H7 (cell line): ENCODE measurements at regions not wholly inside any gene's neighbourhood (a gene's known extent, or its start where the extent isn't known, plus 50 kb on each side); places are given as distances from the start of the nearest gene placed in this dataset.

Experiments used
- DNase-seq: peaks from one replicate; pipeline ENCODE4 v3.0.0; 2012
- H3K27me3 ChIP-seq: 2 replicates; pipeline ENCODE4 v1.6.0; 2011; ENCODE audit warnings: mild to moderate bottlenecking, low read length; ENCODE audit not compliant: control insufficient read depth, insufficient read depth
- H3K36me3 ChIP-seq: replicated peaks from 2 replicates; pipeline ENCODE4 v1.5.1; 2011; ENCODE audit warnings: low read length; ENCODE audit not compliant: control insufficient read depth, insufficient read depth
- H3K4me3 ChIP-seq: 2 replicates; pipeline ENCODE4 v1.5.1; 2011; ENCODE audit warnings: low read depth, mild to moderate bottlenecking, control low read depth, low read length, moderate library complexity; ENCODE audit not compliant: insufficient read depth

- H3K36me3 ChIP-seq = no peaks in the 10 kb centered on the region
- no peak overlapping the region for H3K4me3 ChIP-seq
- H3K27me3 ChIP-seq = no peaks in the 10 kb centered on the region
- peak; percentile 35 for DNase-seq
These were observed 353.2 kb downstream of the BCAT1 start for GRCh38 chr12:24595652-24596235.

DNA sequence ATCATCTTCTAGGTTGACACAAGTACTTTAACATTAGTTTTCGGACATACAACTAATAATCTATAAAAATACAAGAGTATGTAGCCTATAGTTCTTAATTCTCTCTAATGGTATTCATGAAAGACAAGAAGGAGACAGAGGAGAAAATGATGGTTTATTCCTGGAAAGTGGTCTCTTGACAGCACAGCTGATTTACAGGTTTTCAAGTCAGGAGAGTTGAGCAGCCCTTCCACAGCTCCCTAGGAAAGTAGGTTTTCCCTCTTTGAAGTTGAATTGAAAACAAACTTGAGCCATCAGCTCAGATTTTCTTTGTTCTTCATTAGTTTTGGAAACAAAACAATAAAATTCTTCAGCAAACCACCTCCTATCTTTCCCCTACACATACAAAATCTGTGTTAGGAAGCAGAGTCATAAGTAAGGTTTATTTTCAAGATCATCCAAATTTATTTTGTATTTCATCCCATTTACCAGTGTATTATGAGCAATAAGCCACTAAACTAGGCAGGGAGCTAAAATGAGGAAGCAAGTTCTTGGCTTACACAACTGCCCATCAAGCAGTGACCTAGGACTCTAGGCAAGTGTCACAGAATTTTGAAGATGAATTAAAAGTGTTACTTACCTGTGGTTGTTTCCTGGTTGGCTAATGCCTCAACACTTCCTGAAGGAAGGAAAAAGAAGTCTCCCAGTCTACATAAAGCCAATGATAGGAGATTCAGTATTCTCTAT is 357.0 kb downstream of the BCAT1 start:
- no peaks in the 10 kb centered on the region for H3K27me3 ChIP-seq
- H3K4me3 ChIP-seq = no peak overlapping the region
- no peak for DNase-seq
- H3K36me3 ChIP-seq = no peaks in the 10 kb centered on the region

DNA sequence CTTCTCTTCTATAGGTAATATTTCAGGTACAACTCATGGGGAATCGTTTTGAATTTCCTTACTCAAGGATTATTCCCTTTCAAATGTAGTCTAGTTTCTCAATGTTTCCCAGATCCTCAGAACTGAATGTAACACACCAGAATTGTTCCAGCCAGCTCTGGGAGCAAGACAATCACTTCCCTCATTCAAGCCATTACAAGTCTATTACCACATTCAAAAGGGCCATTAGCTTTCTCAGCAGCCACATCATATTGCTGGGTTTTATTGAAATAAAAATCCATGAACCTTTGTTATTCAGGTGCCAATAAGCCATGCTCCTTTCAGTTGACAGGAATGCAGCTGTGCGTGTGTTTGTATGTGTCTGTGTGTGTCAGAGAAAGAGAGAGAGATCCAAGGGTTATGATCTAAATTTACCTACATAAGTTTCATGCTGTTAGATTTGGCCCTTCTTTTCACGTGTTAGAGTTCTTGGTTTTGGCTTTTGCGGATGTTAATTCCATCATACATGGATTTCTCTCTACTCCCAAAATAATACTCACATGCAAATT is 357.7 kb downstream of the BCAT1 start:
- H3K27me3 ChIP-seq = no peaks in the 10 kb centered on the region
- no peak overlapping the region for H3K4me3 ChIP-seq
- DNase-seq = no peak
- no peaks in the 10 kb centered on the region for H3K36me3 ChIP-seq

DNA sequence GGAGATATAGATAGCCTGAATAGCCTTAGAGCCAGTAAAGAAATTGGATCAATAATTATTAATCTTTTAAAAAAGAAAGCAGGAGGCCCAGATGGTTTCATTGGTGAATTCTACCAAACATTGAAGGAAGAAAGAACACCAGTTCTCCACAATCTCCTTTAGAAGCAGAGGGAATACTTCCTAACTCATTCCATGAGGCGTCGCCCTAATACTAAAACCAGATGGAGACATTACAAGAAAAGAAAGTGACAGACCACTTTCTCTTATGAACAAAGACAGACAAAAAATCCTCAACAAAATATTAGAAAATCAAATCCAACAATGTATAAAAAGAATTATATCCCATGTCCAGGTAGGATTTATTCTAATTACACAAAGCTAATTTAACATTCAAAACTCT is 362.6 kb downstream of the BCAT1 start:
- Histone ChIP-seq H3K27me3 (no peaks in the 10 kb centered on the region), H3K4me3 (no peak overlapping the region)

GRCh38 chr12:24584032-24584675 is 364.7 kb downstream of the BCAT1 start:
- no peak for DNase-seq
- Histone ChIP-seq H3K27me3 (no peaks in the 10 kb centered on the region), H3K4me3 (no peak overlapping the region), H3K36me3 (no peaks in the 10 kb centered on the region)

More for the DNA sequence above, 362.6 kb downstream of the BCAT1 start:
- no peaks in the 10 kb centered on the region for H3K36me3 ChIP-seq
- no peak for DNase-seq

- no peaks in the 10 kb centered on the region for H3K36me3 ChIP-seq
- no peak overlapping the region for H3K4me3 ChIP-seq
- H3K27me3 ChIP-seq = no peaks in the 10 kb centered on the region
- no peak for DNase-seq
These were observed 365.8 kb downstream of the BCAT1 start for GRCh38 chr12:24582954-24583601.

DNA sequence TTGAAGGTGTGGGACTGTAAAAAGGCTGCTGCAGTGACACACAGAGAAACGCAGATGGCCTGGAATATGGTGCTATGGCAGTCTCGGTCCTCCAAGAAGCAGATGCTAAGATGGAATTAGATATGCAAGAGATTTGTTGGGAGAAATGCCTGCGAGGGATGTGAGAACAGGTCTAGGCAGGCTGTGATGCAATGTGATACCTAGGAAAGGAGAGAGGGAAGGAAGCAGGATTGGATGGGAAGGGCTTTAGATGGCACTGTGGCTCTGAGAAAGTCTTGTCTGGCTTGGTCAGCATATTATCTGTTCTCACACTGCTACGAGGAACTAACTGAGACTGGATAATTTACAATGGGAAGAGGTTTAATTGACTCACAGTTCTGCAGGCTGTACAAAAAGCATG is 374.4 kb downstream of the BCAT1 start:
- no peaks in the 10 kb centered on the region for H3K27me3 ChIP-seq
- no peak overlapping the region for H3K4me3 ChIP-seq
- no peak for DNase-seq
- no peaks in the 10 kb centered on the region for H3K36me3 ChIP-seq

DNA sequence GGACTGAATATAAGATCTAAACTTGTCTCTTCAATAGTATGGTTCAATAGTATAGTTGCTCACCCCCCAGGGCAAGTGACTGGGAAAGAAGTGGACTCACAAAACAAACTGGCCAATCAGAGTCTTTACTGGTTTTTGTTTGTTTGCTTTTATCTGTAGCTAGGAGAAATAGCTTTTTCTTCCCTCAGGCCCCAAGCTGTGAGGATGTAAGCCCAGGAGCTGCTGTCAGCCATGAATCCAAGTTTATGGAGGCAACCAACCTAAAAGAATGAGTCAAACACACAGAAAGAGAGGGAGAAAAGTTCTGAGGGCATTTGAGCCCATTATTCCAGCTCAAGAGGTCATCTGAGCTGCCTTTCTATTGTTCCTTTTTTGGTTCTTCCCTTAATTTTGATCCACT is 375.3 kb downstream of the BCAT1 start:
- DNase-seq = no peak
- no peaks in the 10 kb centered on the region for H3K36me3 ChIP-seq
- H3K4me3 ChIP-seq = no peak overlapping the region
- H3K27me3 ChIP-seq = no peaks in the 10 kb centered on the region

- Histone ChIP-seq H3K4me3 (no peak overlapping the region), H3K27me3 (peaks cover 19% of the 10 kb centered on the region), H3K36me3 (no peaks in the 10 kb centered on the region)
- DNase-seq = peak; percentile 17
These were observed 383.6 kb downstream of the BCAT1 start for GRCh38 chr12:24565300-24565699.

GRCh38 chr12:24562771-24563431 is 386.0 kb downstream of the BCAT1 start:
- Histone ChIP-seq H3K4me3 (peak overlapping the region; percentile 96), H3K27me3 (peaks cover 19% of the 10 kb centered on the region), H3K36me3 (no peaks in the 10 kb centered on the region)
- DNase-seq = peak; percentile 69

GRCh38 chr12:24561882-24562770 is 386.8 kb downstream of the BCAT1 start:
- Histone ChIP-seq H3K4me3 (peak overlapping the region; percentile 96), H3K36me3 (no peaks in the 10 kb centered on the region), H3K27me3 (peaks cover 19% of the 10 kb centered on the region)
- peak; percentile 87 for DNase-seq

- peak overlapping the region; percentile 96 for H3K4me3 ChIP-seq
- DNase-seq = no peak
- peaks cover 19% of the 10 kb centered on the region for H3K27me3 ChIP-seq
- no peaks in the 10 kb centered on the region for H3K36me3 ChIP-seq
These were observed 387.5 kb downstream of the BCAT1 start for GRCh38 chr12:24561411-24561871.

GRCh38 chr12:24560831-24561271 is 388.1 kb downstream of the BCAT1 start:
- peak overlapping the region; percentile 96 for H3K4me3 ChIP-seq
- no peak for DNase-seq
- no peaks in the 10 kb centered on the region for H3K36me3 ChIP-seq
- peaks cover 19% of the 10 kb centered on the region for H3K27me3 ChIP-seq
